ENCODE measurements at regions not wholly inside any gene's neighbourhood (a gene's known extent, or its start where the extent isn't known, plus 50 kb on each side); places are given as distances from the start of the nearest gene placed in this dataset.

DNA sequence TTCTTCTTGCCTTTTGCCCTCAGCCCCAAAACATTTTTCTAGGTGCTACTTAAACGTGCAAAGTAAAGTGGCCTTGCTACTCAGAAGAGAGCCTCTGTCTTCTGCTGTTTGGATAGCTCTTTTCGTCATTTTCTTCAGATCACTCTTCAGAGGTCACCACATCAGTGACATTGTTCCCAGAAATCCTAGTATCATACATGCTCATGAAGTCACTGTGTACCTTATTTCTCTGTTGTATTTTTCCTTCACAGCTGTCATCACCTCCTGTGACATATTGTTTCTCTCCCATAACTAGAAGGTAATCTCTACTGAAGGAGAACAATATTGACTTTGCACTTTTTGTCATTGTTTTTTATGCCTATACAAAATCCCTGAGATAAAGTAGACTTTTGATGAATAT is 237.0 kb upstream of the CDH18 start:
- Histone ChIP-seq H3K4me2 (no peak overlapping the region), H2AFZ (ENCODE audit: low read depth) (no peak overlapping the region), H3K36me3 (replicated peaks in 1 of 2; ENCODE audit: control insufficient read depth in 1 of 2, insufficient read depth in 2 of 2, low read length in 1 of 2) (no peaks in the 10 kb centered on the region), H3K9me3 (no peaks in the 10 kb centered on the region), H3K79me2 (ENCODE audit: insufficient read depth) (no peaks in the 10 kb centered on the region), H3K27me3 (ENCODE audit: insufficient read depth) (no peaks in the 10 kb centered on the region), H3K4me3 (ENCODE audit: low read depth in 2 of 2, low read length in 1 of 2) (no peak overlapping the region), H3K9me2 (no peaks in the 10 kb centered on the region), H3F3A (replicated peaks; ENCODE audit: insufficient read depth) (no peaks in the 10 kb centered on the region), H3K27ac (ENCODE audit: low read depth in 2 of 2, low read length in 1 of 2) (no peak overlapping the region), H4K20me1 (ENCODE audit: insufficient read depth) (no peaks in the 10 kb centered on the region), H3K9ac (no peak overlapping the region), H3K4me1 (ENCODE audit: control insufficient read depth in 1 of 2, insufficient read depth in 2 of 2, low read depth in 1 of 2, low read length in 1 of 2) (no peaks in the 10 kb centered on the region)
- TF ChIP-seq FOXJ3 (CRISPR knock-in tag; IDR thresholded peaks at IDR 0.05): no peak
- no peak for TF ChIP-seq YY1 (IDR thresholded peaks at IDR 0.05; ENCODE audit: low read depth)
- no peak for TF ChIP-seq SIN3A (IDR thresholded peaks at IDR 0.05; ENCODE audit: borderline replicate concordance, low read depth, low read length)
- no peak for TF ChIP-seq FOXM1 (IDR thresholded peaks at IDR 0.05; ENCODE audit: low read depth)
- no peak for TF ChIP-seq POLR2AphosphoS5 (IDR thresholded peaks at IDR 0.05; ENCODE audit: low read depth, low read length)
- TF ChIP-seq RAD21 (IDR thresholded peaks at IDR 0.05; ENCODE audit: low read length): no peak
- TF ChIP-seq TCF12 (IDR thresholded peaks at IDR 0.05): no peak
- TF ChIP-seq, protein P1, sequence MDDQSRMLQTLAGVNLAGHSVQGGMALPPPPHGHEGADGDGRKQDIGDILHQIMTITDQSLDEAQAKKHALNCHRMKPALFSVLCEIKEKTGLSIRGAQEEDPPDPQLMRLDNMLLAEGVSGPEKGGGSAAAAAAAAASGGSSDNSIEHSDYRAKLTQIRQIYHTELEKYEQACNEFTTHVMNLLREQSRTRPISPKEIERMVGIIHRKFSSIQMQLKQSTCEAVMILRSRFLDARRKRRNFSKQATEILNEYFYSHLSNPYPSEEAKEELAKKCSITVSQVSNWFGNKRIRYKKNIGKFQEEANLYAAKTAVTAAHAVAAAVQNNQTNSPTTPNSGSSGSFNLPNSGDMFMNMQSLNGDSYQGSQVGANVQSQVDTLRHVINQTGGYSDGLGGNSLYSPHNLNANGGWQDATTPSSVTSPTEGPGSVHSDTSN (IDR thresholded peaks at IDR 0.05): no peak
- no peak for TF ChIP-seq MEF2A (IDR thresholded peaks at IDR 0.05; ENCODE audit: borderline replicate concordance, low read depth)
- ChIA-PET POLR2A (no interaction called here), CTCF (no interaction called here)
- WGBS (ENCODE audit: low lambda C conversion rate): 38% methylated on average over 2 of the region's 2 CpGs
- no peak for DNase-seq

DNA sequence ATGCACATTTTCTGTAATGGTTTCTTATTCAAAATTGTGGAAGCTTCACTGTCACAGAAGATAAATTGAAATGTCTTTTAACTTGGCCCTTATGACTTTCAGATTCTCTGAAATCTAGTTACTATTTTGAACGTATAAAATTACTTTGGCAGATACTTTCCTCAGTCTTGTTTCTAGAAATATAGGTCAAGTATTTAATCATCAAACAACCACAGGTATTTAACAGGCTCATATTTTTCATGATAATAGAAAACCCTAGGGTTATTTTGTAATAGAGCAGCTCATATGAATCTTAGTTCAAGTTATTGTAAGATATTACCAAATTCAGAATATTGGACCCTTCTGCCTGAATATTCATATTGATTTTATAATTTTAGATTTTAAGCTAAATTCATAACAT is 236.0 kb upstream of the CDH18 start:
- H3K4me3 ChIP-seq (ENCODE audit: low read depth in 2 of 2, low read length in 1 of 2): no peak overlapping the region
- H3K9me3 ChIP-seq: no peaks in the 10 kb centered on the region
- no peaks in the 10 kb centered on the region for H3K4me1 ChIP-seq (ENCODE audit: control insufficient read depth in 1 of 2, insufficient read depth in 2 of 2, low read depth in 1 of 2, low read length in 1 of 2)
- 43% methylated on average over 1 of the region's 1 CpG for WGBS (ENCODE audit: low lambda C conversion rate)
- H2AFZ ChIP-seq (ENCODE audit: low read depth): no peak overlapping the region; the same call in 1 of the 2 replicates
- ChIA-PET CTCF (no interaction called here), POLR2A (no interaction called here)
- no peak overlapping the region for H3K27ac ChIP-seq (ENCODE audit: low read depth in 2 of 2, low read length in 1 of 2)
- H3K79me2 ChIP-seq (ENCODE audit: insufficient read depth): no peaks in the 10 kb centered on the region
- H3K27me3 ChIP-seq (ENCODE audit: insufficient read depth): no peaks in the 10 kb centered on the region
- no peaks in the 10 kb centered on the region for H3K9me2 ChIP-seq
- TF ChIP-seq NFIC (IDR thresholded peaks at IDR 0.05; ENCODE audit: borderline replicate concordance): no peak
- no peak for TF ChIP-seq SMC3 (IDR thresholded peaks at IDR 0.05; ENCODE audit: low read depth, low read length)
- TF ChIP-seq GABPA (IDR thresholded peaks at IDR 0.05; ENCODE audit: low read depth): no peak
- TF ChIP-seq NRF1 (IDR thresholded peaks at IDR 0.05; ENCODE audit: low read depth, low read length): no peak
- TF ChIP-seq, protein P1 (IDR thresholded peaks at IDR 0.05): no peak
- no peak for TF ChIP-seq TEAD4 (IDR thresholded peaks at IDR 0.05; ENCODE audit: borderline replicate concordance, insufficient read depth)
- TF ChIP-seq, protein P2, sequence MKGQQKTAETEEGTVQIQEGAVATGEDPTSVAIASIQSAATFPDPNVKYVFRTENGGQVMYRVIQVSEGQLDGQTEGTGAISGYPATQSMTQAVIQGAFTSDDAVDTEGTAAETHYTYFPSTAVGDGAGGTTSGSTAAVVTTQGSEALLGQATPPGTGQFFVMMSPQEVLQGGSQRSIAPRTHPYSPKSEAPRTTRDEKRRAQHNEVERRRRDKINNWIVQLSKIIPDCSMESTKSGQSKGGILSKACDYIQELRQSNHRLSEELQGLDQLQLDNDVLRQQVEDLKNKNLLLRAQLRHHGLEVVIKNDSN (IDR thresholded peaks at IDR 0.05; ENCODE audit: borderline replicate concordance, low read depth): no peak
- TF ChIP-seq EZH2phosphoT487 (IDR thresholded peaks at IDR 0.05; ENCODE audit: borderline replicate concordance, low read depth): no peak
- TF ChIP-seq FOXM1 (IDR thresholded peaks at IDR 0.05; ENCODE audit: low read depth): no peak
- TF ChIP-seq FOXJ3 (CRISPR knock-in tag; IDR thresholded peaks at IDR 0.05): no peak
- TF ChIP-seq, protein P3, sequence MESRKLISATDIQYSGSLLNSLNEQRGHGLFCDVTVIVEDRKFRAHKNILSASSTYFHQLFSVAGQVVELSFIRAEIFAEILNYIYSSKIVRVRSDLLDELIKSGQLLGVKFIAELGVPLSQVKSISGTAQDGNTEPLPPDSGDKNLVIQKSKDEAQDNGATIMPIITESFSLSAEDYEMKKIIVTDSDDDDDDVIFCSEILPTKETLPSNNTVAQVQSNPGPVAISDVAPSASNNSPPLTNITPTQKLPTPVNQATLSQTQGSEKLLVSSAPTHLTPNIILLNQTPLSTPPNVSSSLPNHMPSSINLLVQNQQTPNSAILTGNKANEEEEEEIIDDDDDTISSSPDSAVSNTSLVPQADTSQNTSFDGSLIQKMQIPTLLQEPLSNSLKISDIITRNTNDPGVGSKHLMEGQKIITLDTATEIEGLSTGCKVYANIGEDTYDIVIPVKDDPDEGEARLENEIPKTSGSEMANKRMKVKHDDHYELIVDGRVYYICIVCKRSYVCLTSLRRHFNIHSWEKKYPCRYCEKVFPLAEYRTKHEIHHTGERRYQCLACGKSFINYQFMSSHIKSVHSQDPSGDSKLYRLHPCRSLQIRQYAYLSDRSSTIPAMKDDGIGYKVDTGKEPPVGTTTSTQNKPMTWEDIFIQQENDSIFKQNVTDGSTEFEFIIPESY (IDR thresholded peaks at IDR 0.05; ENCODE audit: borderline replicate concordance, low read depth): no peak
- TF ChIP-seq MEF2A (IDR thresholded peaks at IDR 0.05; ENCODE audit: borderline replicate concordance, low read depth): no peak
- TF ChIP-seq SIN3A (IDR thresholded peaks at IDR 0.05; ENCODE audit: borderline replicate concordance, low read depth, low read length): no peak
- TF ChIP-seq FOSL2 (IDR thresholded peaks at IDR 0.05; ENCODE audit: borderline replicate concordance, low read depth): no peak
- no peak for TF ChIP-seq RAD21 (IDR thresholded peaks at IDR 0.05; ENCODE audit: low read length)
- TF ChIP-seq TCF12 (IDR thresholded peaks at IDR 0.05): no peak
- TF ChIP-seq, protein P4, sequence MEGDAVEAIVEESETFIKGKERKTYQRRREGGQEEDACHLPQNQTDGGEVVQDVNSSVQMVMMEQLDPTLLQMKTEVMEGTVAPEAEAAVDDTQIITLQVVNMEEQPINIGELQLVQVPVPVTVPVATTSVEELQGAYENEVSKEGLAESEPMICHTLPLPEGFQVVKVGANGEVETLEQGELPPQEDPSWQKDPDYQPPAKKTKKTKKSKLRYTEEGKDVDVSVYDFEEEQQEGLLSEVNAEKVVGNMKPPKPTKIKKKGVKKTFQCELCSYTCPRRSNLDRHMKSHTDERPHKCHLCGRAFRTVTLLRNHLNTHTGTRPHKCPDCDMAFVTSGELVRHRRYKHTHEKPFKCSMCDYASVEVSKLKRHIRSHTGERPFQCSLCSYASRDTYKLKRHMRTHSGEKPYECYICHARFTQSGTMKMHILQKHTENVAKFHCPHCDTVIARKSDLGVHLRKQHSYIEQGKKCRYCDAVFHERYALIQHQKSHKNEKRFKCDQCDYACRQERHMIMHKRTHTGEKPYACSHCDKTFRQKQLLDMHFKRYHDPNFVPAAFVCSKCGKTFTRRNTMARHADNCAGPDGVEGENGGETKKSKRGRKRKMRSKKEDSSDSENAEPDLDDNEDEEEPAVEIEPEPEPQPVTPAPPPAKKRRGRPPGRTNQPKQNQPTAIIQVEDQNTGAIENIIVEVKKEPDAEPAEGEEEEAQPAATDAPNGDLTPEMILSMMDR (IDR thresholded peaks at IDR 0.05): no peak
- TF ChIP-seq TAF1 (IDR thresholded peaks at IDR 0.05; ENCODE audit: borderline replicate concordance, low read depth, low read length): no peak
- no peaks in the 10 kb centered on the region for H3F3A ChIP-seq (replicated peaks; ENCODE audit: insufficient read depth)
- no peak for DNase-seq
- no peaks in the 10 kb centered on the region for H4K20me1 ChIP-seq (ENCODE audit: insufficient read depth)
- H3K4me2 ChIP-seq: no peak overlapping the region
- no peak overlapping the region for H3K9ac ChIP-seq
- H3K36me3 ChIP-seq (replicated peaks in 1 of 2; ENCODE audit: control insufficient read depth in 1 of 2, insufficient read depth in 2 of 2, low read length in 1 of 2): no peaks in the 10 kb centered on the region
